ENCODE measurements at regions not wholly inside any gene's neighbourhood (a gene's known extent, or its start where the extent isn't known, plus 50 kb on each side); places are given as distances from the start of the nearest gene placed in this dataset.
"Not testable (repeated sequence)": the region's sequence is repeated elsewhere in the genome, so short reads cannot be mapped to it uniquely, and the experiment has no call there.

DNA sequence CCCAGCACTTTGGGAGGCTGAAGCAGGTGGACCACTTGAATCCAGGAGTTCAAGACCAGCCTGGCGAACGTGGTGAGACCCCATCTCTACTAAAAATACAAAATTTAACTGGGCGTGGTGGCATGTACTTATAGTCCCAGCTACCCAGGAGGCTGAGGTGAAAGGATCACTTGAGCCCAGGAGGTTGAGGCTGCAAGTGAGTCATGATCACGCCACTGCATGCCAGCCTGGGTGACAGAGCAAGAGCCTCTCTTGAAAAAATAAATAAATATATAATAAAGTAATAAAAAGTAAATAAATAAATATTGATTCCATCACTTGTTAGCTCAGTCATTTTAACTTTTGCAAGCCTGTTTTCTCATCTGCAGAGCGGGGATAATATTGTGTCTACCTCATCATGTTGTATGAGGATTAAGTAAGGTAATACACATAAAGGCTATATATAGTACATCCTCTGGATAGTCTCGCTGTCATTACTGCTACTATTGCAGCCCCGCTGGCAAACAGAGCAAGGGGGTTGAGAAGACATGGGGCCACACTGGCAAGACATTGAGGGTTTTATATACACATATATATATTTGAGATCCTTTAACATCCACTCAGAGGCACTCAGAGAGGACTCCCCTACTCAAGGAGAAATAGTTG is 210.9 kb downstream of the C9orf152 start:
- Mint-ChIP-seq H3K36me3 (ENCODE audit: low read depth) (peaks cover 2% of the 10 kb centered on the region), H3K27ac (no peak overlapping the region), H3K27me3 (no peaks in the 10 kb centered on the region), H3K4me3 (no peak overlapping the region), H3K4me1 (ENCODE audit: low read depth) (no peaks in the 10 kb centered on the region), H3K9me3 (peaks cover 10% of the 10 kb centered on the region)
- ATAC-seq (no peak), DNase-seq (no peak)
- ChIA-PET CTCF (no interaction called here), POLR2A (no interaction called here)
- TF ChIP-seq, protein P1, sequence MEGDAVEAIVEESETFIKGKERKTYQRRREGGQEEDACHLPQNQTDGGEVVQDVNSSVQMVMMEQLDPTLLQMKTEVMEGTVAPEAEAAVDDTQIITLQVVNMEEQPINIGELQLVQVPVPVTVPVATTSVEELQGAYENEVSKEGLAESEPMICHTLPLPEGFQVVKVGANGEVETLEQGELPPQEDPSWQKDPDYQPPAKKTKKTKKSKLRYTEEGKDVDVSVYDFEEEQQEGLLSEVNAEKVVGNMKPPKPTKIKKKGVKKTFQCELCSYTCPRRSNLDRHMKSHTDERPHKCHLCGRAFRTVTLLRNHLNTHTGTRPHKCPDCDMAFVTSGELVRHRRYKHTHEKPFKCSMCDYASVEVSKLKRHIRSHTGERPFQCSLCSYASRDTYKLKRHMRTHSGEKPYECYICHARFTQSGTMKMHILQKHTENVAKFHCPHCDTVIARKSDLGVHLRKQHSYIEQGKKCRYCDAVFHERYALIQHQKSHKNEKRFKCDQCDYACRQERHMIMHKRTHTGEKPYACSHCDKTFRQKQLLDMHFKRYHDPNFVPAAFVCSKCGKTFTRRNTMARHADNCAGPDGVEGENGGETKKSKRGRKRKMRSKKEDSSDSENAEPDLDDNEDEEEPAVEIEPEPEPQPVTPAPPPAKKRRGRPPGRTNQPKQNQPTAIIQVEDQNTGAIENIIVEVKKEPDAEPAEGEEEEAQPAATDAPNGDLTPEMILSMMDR (IDR thresholded peaks at IDR 0.05) = no peak
- intact Hi-C loops (cut with micrococcal nuclease) = no loop called here

DNA sequence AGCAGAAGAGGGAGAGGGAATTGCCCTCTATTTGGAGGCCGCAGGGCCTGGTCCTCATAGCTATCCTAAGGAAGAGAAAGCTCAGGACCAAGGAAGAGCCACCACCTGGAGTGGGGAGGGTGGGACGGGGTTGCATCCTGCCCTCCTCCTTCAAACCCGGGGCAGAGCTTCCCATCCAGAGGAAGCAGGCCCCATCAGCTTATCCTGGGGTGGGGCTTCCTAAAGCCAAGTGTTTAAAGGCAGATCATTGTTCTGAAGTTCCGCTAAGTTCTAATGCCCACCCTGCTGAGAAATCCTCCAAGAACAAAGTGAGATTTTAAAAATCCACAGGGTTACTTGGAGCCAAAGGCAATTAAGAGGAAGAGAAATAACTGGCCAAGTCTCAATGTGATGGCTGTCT is 210.3 kb downstream of the C9orf152 start:
- ATAC-seq = no peak
- no peaks in the 10 kb centered on the region for H3K4me1 Mint-ChIP-seq (ENCODE audit: low read depth)
- no peak overlapping the region for H3K4me3 Mint-ChIP-seq
- H3K27ac Mint-ChIP-seq = no peak overlapping the region
- TF ChIP-seq, protein P1 (IDR thresholded peaks at IDR 0.05) = no peak
- CTCF ChIA-PET = no interaction called here
- intact Hi-C loops (cut with micrococcal nuclease) = no loop called here
- peaks cover 2% of the 10 kb centered on the region for H3K36me3 Mint-ChIP-seq (ENCODE audit: low read depth)
- POLR2A ChIA-PET = no interaction called here
- DNase-seq = no peak
- H3K9me3 Mint-ChIP-seq = peaks cover 10% of the 10 kb centered on the region
- H3K27me3 Mint-ChIP-seq = no peaks in the 10 kb centered on the region

DNA sequence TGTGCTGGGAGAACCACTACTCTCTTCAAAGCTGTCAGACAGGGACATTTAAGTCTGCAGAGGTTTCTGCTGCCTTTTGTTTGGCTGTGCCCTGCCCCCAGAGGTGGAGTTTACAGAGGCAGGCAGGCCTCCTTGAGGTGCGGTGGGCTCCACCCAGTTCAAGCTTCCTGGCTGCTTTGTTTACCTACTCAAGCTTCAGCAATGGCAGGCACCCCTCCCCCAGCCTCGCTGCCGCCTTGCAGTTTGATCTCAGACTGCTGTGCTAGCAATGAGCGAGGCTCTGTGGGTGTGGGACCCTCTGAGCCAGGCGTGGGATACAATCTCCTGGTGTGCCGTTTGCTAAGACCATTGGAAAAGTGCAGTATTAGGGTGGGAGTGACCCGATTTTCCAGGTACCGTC is 202.4 kb downstream of the C9orf152 start:
- intact Hi-C loops (cut with micrococcal nuclease); H3K4me1 Mint-ChIP-seq (ENCODE audit: low read depth); H3K27me3 Mint-ChIP-seq; CTCF ChIA-PET; H3K27ac Mint-ChIP-seq; POLR2A ChIA-PET; ATAC-seq; H3K36me3 Mint-ChIP-seq (ENCODE audit: low read depth); H3K4me3 Mint-ChIP-seq: not testable (repeated sequence)
- peak; percentile 14 for DNase-seq
- peaks cover 14% of the 10 kb centered on the region for H3K9me3 Mint-ChIP-seq

DNA sequence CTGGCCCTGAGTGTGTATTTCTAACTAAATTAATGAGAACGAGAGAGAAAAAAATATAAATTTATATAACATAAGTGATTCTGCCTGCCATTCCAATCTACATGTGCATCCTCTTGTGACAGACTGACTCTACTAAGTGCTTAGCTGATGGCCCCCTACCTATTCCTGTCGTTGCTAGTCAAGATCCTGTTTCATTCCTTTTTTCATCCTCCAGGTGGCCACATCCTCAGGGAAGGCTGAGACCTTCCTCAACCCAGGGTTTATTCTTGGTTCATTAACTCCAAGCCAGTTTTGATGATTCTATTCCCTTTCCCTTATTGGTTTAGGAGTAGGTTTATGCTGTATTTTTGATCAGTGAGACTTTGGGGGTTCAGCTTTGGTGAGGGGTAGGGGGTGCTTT is 201.3 kb downstream of the C9orf152 start:
- POLR2A ChIA-PET = no interaction called here
- ATAC-seq = no peak
- Mint-ChIP-seq H3K4me3 (no peak overlapping the region), H3K27ac (no peak overlapping the region), H3K9me3 (peaks cover 8% of the 10 kb centered on the region), H3K27me3 (no peaks in the 10 kb centered on the region), H3K36me3 (ENCODE audit: low read depth) (peaks cover 3% of the 10 kb centered on the region), H3K4me1 (ENCODE audit: low read depth) (peaks cover 6% of the 10 kb centered on the region)
- no peak for DNase-seq
- intact Hi-C loops (cut with micrococcal nuclease) = no loop called here
- TF ChIP-seq, protein P1 (IDR thresholded peaks at IDR 0.05) = no peak
- CTCF ChIA-PET = no interaction called here

DNA sequence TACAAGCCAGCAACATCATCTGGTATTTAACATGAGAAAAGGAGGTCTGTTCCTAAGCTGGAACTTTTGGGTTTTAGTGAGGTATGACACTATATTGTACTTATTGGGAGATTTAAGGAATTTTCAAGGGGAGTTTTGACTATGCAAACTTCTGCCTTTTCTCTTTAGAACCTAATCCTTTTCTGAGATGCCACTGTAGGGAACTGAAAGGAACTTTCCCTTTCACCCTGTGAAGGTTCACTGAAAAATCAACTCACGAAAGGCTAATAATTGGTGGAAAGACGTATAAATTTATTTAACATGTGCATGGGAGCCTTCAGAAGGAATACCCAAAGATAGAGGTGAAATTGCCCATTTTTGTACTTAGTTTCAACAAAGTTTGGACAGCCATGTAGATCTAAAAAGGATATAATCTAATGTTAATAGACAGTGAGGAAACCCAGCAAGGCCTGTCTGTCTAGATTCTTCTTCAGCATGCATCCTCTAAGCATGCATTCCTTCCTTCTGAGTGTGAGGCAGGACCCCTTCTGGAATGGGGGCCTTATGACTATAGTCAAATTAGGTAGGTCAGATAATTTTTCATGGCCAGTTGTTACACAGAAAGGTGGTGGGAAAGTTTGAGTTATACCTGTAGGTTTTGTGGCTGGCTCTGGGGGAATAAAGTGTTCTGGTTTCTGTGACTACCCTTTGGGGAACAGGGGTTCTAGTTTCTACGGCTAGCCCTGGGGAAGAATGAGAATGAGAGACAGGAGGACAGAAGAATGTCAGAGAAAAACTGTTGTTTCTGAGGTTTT is 200.3 kb downstream of the C9orf152 start:
- no peak overlapping the region for H3K27ac Mint-ChIP-seq
- CTCF ChIA-PET = no interaction called here
- H3K9me3 Mint-ChIP-seq = peaks cover 8% of the 10 kb centered on the region
- TF ChIP-seq, protein P1 (IDR thresholded peaks at IDR 0.05) = no peak
- no peak for DNase-seq
- peaks cover 1% of the 10 kb centered on the region for H3K27me3 Mint-ChIP-seq
- POLR2A ChIA-PET = no interaction called here
- H3K36me3 Mint-ChIP-seq (ENCODE audit: low read depth) = peaks cover 3% of the 10 kb centered on the region
- intact Hi-C loops (cut with micrococcal nuclease) = no loop called here
- H3K4me3 Mint-ChIP-seq = no peak overlapping the region
- H3K4me1 Mint-ChIP-seq (ENCODE audit: low read depth) = peaks cover 6% of the 10 kb centered on the region
- no peak for ATAC-seq

Data from activated CD8-positive, alpha-beta T cell treated with anti-CD3 and anti-CD28 coated beads for 36 hours (primary cell).